CD14-positive monocyte (primary cell): ENCODE measurements at regions not wholly inside any gene's neighbourhood (a gene's known extent, or its start where the extent isn't known, plus 50 kb on each side); places are given as distances from the start of the nearest gene placed in this dataset.
"Not testable (repeated sequence)": the region's sequence is repeated elsewhere in the genome, so short reads cannot be mapped to it uniquely, and the experiment has no call there.

Experiments
- DNase-seq, 3 donors: peaks; one replicate each; pipeline ENCODE4 v3.0.0-alpha.2; 2011 to 2022
- H2AFZ ChIP-seq: 2 replicates; pipeline ENCODE4 v1.6.0; 2012; ENCODE audit warnings: mild to moderate bottlenecking, low read depth, low read length, inconsistent platforms; ENCODE audit not compliant: insufficient read depth, poor library complexity, severe bottlenecking
- H3K27ac ChIP-seq, 2 donors: 1 replicate in 1 of 2; 2 replicates in 1 of 2; pipeline ENCODE4 v1.5.1; 2012 to 2013; ENCODE audit warnings: low read length in 2 of 2, control low read depth in 1 of 2, inconsistent platforms in 1 of 2, low read depth in 1 of 2, mild to moderate bottlenecking in 1 of 2
- H3K27me3 ChIP-seq, 2 donors: one replicate each; pipeline versions ENCODE4 v1.6.0 to v1.6.1; 2011 to 2013; ENCODE audit warnings: low read length in 2 of 2; ENCODE audit not compliant: control insufficient read depth in 2 of 2, insufficient read depth in 2 of 2
- H3K36me3 ChIP-seq, 2 donors: replicated peaks in 1 of 2; 1 replicate in 1 of 2; 2 replicates in 1 of 2; pipeline versions ENCODE4 v1.5.1 to v1.6.1; 2012 to 2013; ENCODE audit warnings: low read length in 2 of 2, control low read depth in 1 of 2, inconsistent platforms in 1 of 2, mild to moderate bottlenecking in 1 of 2; ENCODE audit not compliant: insufficient read depth in 2 of 2, control insufficient read depth in 1 of 2
- H3K4me1 ChIP-seq, 2 donors: 1 replicate in 1 of 2; 2 replicates in 1 of 2; pipeline versions ENCODE4 v1.5.1 to v1.6.1; 2012 to 2013; ENCODE audit warnings: low read length in 2 of 2, control low read depth in 1 of 2, inconsistent platforms in 1 of 2, mild to moderate bottlenecking in 1 of 2, moderate library complexity in 1 of 2; ENCODE audit not compliant: insufficient read depth in 2 of 2, control insufficient read depth in 1 of 2
- H3K4me2 ChIP-seq: replicated peaks from 2 replicates; pipeline ENCODE3; 2012; ENCODE audit warnings: low read length, moderate library complexity, mild to moderate bottlenecking; ENCODE audit not compliant: poor library complexity, severe bottlenecking; ENCODE audit errors: extremely low read depth
- H3K4me3 ChIP-seq, 3 experiments: fragments of 200-600 bp in 1 of 3; sonication (generic) in 1 of 3; replicated peaks in 1 of 3; 1 replicate in 2 of 3; 2 replicates in 1 of 3; pipeline ENCODE4 v1.5.1; 2011 to 2013; ENCODE audit warnings: low read length in 3 of 3, mild to moderate bottlenecking in 3 of 3, control low read depth in 2 of 3, low read depth in 2 of 3, inconsistent platforms in 1 of 3, moderate library complexity in 1 of 3
- H3K79me2 ChIP-seq: 2 replicates; pipeline ENCODE4 v1.6.0; 2012; ENCODE audit warnings: mild to moderate bottlenecking, control low read depth, inconsistent platforms, low read length, moderate library complexity; ENCODE audit not compliant: insufficient read depth
- H3K9ac ChIP-seq: 2 replicates; pipeline ENCODE4 v1.6.0; 2017; ENCODE audit warnings: low read length, mild to moderate bottlenecking; ENCODE audit not compliant: insufficient read depth, poor library complexity, severe bottlenecking
- H3K9me3 ChIP-seq, 2 donors: replicated peaks in 1 of 2; 1 replicate in 1 of 2; 2 replicates in 1 of 2; pipeline versions ENCODE4 v1.5.1 to v1.6.1; 2012 to 2013; ENCODE audit warnings: low read length in 2 of 2, control low read depth in 1 of 2; ENCODE audit not compliant: control insufficient read depth in 1 of 2, insufficient read depth in 1 of 2
- H4K20me1 ChIP-seq: 2 replicates; pipeline ENCODE4 v1.6.0; 2012; ENCODE audit warnings: mild to moderate bottlenecking, low read length, control low read depth, moderate library complexity; ENCODE audit not compliant: insufficient read depth
- H3K27ac Mint-ChIP-seq, 7 donors: one replicate each; pipeline ENCODE4 v1.8.0; 2020; ENCODE audit warnings: mild to moderate bottlenecking in 7 of 7, mixed read lengths in 7 of 7, moderate library complexity in 6 of 7, inconsistent platforms in 2 of 7
- H3K27me3 Mint-ChIP-seq, 3 donors: one replicate each; pipeline ENCODE4 v1.8.0; 2021 to 2022; ENCODE audit warnings: low read depth in 3 of 3, mild to moderate bottlenecking in 3 of 3, mixed read lengths in 3 of 3, moderate library complexity in 3 of 3, inconsistent platforms in 1 of 3
- H3K36me3 Mint-ChIP-seq, 2 donors: one replicate each; pipeline ENCODE4 v1.8.0; 2020; ENCODE audit warnings: mixed read lengths in 2 of 2, inconsistent platforms in 1 of 2, mild to moderate bottlenecking in 1 of 2
- H3K4me1 Mint-ChIP-seq: one replicate; pipeline ENCODE4 v1.8.0; 2020; ENCODE audit warnings: mild to moderate bottlenecking, mixed read lengths
- H3K4me3 Mint-ChIP-seq, 2 donors: one replicate each; pipeline ENCODE4 v1.8.0; 2020; ENCODE audit warnings: mild to moderate bottlenecking in 2 of 2, mixed read lengths in 2 of 2, moderate library complexity in 1 of 2
- H3K9me3 Mint-ChIP-seq, 7 donors: one replicate each; pipeline ENCODE4 v1.8.0; 2020 to 2022; ENCODE audit warnings: mixed read lengths in 7 of 7, mild to moderate bottlenecking in 6 of 7, moderate library complexity in 6 of 7, inconsistent platforms in 2 of 7
- WGBS: methylation state at CpG from one replicate; pipeline ENCODE4 v1.1.5; 2013; ENCODE audit warnings: missing lambda C conversion rate; ENCODE audit not compliant: insufficient coverage; 5-methylcytosine and 5-hydroxymethylcytosine counted together
- intact Hi-C, 2 donors: fragments of 100-400 bp; cut with micrococcal nuclease; formaldehyde crosslinking; loops; one replicate each; pipeline versions ENCODE4 v1.15.0 to v1.15.1; 2023
- TF ChIP-seq, protein P1 (sequence below): fragments of 200-600 bp; IDR thresholded peaks from one replicate; pipeline ENCODE4 v1.8.0; 2022; ENCODE audit warnings: antibody characterized with exemption, mild to moderate bottlenecking

GRCh38 chr10:90302031-90302430 lies 555.8 kb downstream of the HTR7 start:
- H3K4me3 Mint-ChIP-seq, H3K9ac ChIP-seq, DNase-seq, H3K27ac Mint-ChIP-seq, intact Hi-C loops, H3K4me2 ChIP-seq, H2AFZ ChIP-seq, H3K27me3 ChIP-seq, H3K36me3 Mint-ChIP-seq, H3K4me1 ChIP-seq, H3K36me3 ChIP-seq, H3K9me3 Mint-ChIP-seq, H3K4me3 ChIP-seq, H3K27me3 Mint-ChIP-seq, H4K20me1 ChIP-seq, H3K27ac ChIP-seq, H3K9me3 ChIP-seq, H3K4me1 Mint-ChIP-seq, H3K79me2 ChIP-seq: not testable (repeated sequence)
- no CpG with 5 or more reads among the region's 7 CpGs for WGBS

DNA sequence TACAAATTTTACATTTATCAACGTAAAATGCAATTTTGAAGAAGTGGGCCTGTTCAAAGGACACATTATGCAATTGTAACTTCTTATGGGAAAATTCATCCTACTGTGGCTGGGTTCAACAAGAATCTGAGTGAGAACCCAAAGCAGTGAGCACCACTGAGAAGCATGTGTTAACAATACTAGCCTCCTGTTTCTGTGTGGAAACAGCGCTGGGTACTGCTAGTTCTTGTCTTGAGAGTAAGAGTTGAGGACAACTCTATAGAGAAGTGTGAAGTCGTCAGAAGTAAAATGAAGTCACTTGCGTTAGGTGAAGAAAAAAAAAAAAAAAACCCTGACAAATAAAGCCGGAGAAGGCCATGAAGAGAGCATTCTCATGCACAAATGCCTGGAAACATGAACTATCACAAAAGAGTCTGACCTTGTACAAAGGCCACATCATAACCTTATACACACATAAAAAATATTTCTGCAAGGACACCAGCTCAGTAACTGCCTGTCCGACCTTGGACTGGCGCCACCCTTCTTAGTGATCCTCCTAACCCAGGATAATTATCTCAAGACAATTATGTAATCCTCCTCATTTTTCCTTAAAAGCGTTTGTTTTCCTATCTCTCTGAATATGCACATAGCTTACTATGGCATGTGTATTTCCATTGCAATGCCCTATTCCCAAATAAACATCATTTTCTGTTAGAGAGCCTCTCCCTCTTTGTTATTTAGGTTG lies 554.9 kb downstream of the HTR7 start:
- H3K4me3 ChIP-seq: no peak overlapping the region
- TF ChIP-seq, protein P1, sequence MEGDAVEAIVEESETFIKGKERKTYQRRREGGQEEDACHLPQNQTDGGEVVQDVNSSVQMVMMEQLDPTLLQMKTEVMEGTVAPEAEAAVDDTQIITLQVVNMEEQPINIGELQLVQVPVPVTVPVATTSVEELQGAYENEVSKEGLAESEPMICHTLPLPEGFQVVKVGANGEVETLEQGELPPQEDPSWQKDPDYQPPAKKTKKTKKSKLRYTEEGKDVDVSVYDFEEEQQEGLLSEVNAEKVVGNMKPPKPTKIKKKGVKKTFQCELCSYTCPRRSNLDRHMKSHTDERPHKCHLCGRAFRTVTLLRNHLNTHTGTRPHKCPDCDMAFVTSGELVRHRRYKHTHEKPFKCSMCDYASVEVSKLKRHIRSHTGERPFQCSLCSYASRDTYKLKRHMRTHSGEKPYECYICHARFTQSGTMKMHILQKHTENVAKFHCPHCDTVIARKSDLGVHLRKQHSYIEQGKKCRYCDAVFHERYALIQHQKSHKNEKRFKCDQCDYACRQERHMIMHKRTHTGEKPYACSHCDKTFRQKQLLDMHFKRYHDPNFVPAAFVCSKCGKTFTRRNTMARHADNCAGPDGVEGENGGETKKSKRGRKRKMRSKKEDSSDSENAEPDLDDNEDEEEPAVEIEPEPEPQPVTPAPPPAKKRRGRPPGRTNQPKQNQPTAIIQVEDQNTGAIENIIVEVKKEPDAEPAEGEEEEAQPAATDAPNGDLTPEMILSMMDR: no peak
- no peak overlapping the region for H2AFZ ChIP-seq
- Mint-ChIP-seq H3K36me3 (no peaks in the 10 kb centered on the region), H3K27ac (no peak overlapping the region), H3K4me1 (no peaks in the 10 kb centered on the region), H3K4me3 (no peak overlapping the region), H3K27me3 (peaks cover 0 to 1% (median 0%) of the 10 kb centered on the region in 3 donors), H3K9me3 (peaks cover 0 to 3% (median 2%) of the 10 kb centered on the region in 7 donors)
- no peaks in the 10 kb centered on the region for H3K9me3 ChIP-seq
- no peaks in the 10 kb centered on the region for H3K36me3 ChIP-seq
- H4K20me1 ChIP-seq: no peaks in the 10 kb centered on the region
- no peaks in the 10 kb centered on the region for H3K4me1 ChIP-seq
- no peak for DNase-seq
- no peak overlapping the region for H3K27ac ChIP-seq
- intact Hi-C loops: no loop called here
- H3K9ac ChIP-seq: no peak overlapping the region
- 82% methylated on average over 3 of the region's 8 CpGs for WGBS
- no peak overlapping the region for H3K4me2 ChIP-seq
- H3K27me3 ChIP-seq: no peaks in the 10 kb centered on the region
- no peaks in the 10 kb centered on the region for H3K79me2 ChIP-seq
